ENCODE measurements at regions not wholly inside any gene's neighbourhood (a gene's known extent, or its start where the extent isn't known, plus 50 kb on each side); places are given as distances from the start of the nearest gene placed in this dataset.

- POLR2A ChIA-PET: no interaction called here
- Histone ChIP-seq H2AFZ (ENCODE audit: low read depth, low read length) (no peak overlapping the region), H3K79me2 (ENCODE audit: control insufficient read depth, insufficient read depth, low read length) (no peaks in the 10 kb centered on the region), H3K9me3 (replicated peaks; ENCODE audit: control insufficient read depth, insufficient read depth, low read depth, low read length) (no peaks in the 10 kb centered on the region), H3K27me3 (ENCODE audit: control insufficient read depth in 2 of 2, insufficient read depth in 2 of 2, low read length in 2 of 2) (no peaks in the 10 kb centered on the region), H3K4me3 (no peak overlapping the region), H3K36me3 (ENCODE audit: control insufficient read depth, insufficient read depth, low read length) (no peaks in the 10 kb centered on the region), H3K27ac (ENCODE audit: extremely low read depth, low read depth, low read length) (no peak overlapping the region), H3K4me2 (ENCODE audit: insufficient read depth, low read length) (no peak overlapping the region), H3K4me1 (replicated peaks in 1 of 2; ENCODE audit: control insufficient read depth in 2 of 2, insufficient read depth in 2 of 2, low read length in 2 of 2) (no peaks in the 10 kb centered on the region), H3K9ac (ENCODE audit: insufficient read depth in 1 of 2, low read depth in 2 of 2, low read length in 2 of 2) (no peak overlapping the region), H3K9me1 (ENCODE audit: control insufficient read depth, insufficient read depth, low read length) (no peaks in the 10 kb centered on the region), H4K20me1 (replicated peaks; ENCODE audit: control insufficient read depth, insufficient read depth, low read length) (no peaks in the 10 kb centered on the region)
- ATAC-seq (no peak), DNase-seq (ENCODE audit: extremely low read depth in 1 of 4, low spot score in 3 of 4) (no peak), FAIRE-seq (no peak)
- TF ChIP-seq TAF15 (IDR thresholded peaks at IDR 0.05; ENCODE audit: low read depth, low read length): no peak
- no peak for TF ChIP-seq ZNF197 (CRISPR knock-in tag; IDR thresholded peaks at IDR 0.05; ENCODE audit: low read depth)
- TF ChIP-seq NR1H2 (CRISPR knock-in tag; IDR thresholded peaks at IDR 0.05): no peak
- no peak for TF ChIP-seq ZNF79 (CRISPR knock-in tag; IDR thresholded peaks at IDR 0.05; ENCODE audit: low read depth)
- no peak for TF ChIP-seq ELK1 (CRISPR knock-in tag; IDR thresholded peaks at IDR 0.05)
- TF ChIP-seq RFX1 (IDR thresholded peaks at IDR 0.05): peak; percentile 22; the same call in 1 of the 2 replicates
- TF ChIP-seq NFYB (IDR thresholded peaks at IDR 0.05; ENCODE audit: extremely low read depth, insufficient read length): no peak
- CTCF ChIA-PET (ENCODE audit: low intra/inter-chr PET ratio): no interaction called here
- intact Hi-C loops (cut with micrococcal nuclease) (no loop called here), in situ Hi-C loops (cut with MboI) (no loop called here)
- BruUV-seq (replicated peaks): no TSS peak
- WGBS (ENCODE audit: insufficient coverage, low coverage, missing lambda C conversion rate): 0% methylated on average over 2 of the region's 2 CpGs
These were observed 642.3 kb upstream of the TMPRSS15 start for GRCh38 chr21:19045876-19046275.

Data from K562 (cell line).